ENCODE measurements at regions not wholly inside any gene's neighbourhood (a gene's known extent, or its start where the extent isn't known, plus 50 kb on each side); places are given as distances from the start of the nearest gene placed in this dataset.
"Not testable (repeated sequence)": the region's sequence is repeated elsewhere in the genome, so short reads cannot be mapped to it uniquely, and the experiment has no call there.

DNA sequence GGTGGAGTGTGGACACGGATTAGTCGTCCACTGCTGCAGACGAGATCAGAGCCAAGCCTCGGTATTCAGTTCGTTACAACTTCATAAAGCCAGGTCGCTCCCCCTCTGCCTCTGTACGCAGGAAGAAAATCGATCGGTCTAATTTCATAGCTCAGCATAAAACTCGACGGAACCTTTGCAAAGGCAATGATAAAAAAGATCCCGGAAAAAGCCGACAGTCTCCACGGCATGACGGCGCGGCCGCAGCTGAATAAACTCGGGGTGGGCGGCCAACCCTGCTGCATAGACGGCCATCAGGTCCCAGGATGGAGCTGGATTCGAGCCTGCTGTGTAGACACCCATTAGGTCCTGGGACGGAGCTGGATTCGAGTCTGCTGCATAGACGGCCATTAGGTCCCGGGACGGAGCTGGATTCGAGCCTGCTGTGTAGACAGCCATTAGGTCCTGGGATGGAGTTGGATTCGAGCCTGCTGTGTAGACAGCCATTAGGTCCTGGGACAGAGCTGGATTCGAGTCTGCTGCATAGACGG is 113.8 kb upstream of the PPP2R3B start:
- TF ChIP-seq, protein P1, sequence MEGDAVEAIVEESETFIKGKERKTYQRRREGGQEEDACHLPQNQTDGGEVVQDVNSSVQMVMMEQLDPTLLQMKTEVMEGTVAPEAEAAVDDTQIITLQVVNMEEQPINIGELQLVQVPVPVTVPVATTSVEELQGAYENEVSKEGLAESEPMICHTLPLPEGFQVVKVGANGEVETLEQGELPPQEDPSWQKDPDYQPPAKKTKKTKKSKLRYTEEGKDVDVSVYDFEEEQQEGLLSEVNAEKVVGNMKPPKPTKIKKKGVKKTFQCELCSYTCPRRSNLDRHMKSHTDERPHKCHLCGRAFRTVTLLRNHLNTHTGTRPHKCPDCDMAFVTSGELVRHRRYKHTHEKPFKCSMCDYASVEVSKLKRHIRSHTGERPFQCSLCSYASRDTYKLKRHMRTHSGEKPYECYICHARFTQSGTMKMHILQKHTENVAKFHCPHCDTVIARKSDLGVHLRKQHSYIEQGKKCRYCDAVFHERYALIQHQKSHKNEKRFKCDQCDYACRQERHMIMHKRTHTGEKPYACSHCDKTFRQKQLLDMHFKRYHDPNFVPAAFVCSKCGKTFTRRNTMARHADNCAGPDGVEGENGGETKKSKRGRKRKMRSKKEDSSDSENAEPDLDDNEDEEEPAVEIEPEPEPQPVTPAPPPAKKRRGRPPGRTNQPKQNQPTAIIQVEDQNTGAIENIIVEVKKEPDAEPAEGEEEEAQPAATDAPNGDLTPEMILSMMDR (IDR thresholded peaks at IDR 0.05), result no peak
- TF ChIP-seq POLR2A (IDR thresholded peaks at IDR 0.05), result no peak
- no peaks in the 10 kb centered on the region for H3K9me3 ChIP-seq
- no peak for DNase-seq
- H3K4me1 ChIP-seq, result no peaks in the 10 kb centered on the region
- peaks cover 0 to 55% (median 11%) of the 10 kb centered on the region in 9 donors for H3K27me3 ChIP-seq
- 73 to 81% (median 78%) methylated on average over 30 to 31 of the region's 31 CpGs for WGBS, 4 donors
- intact Hi-C loops (cut with DNase I), result no loop called here
- H3K27ac ChIP-seq, result no peak overlapping the region
- ATAC-seq, result no peak
- H3K36me3 ChIP-seq, result no peaks in the 10 kb centered on the region
- H3K4me3 ChIP-seq, result no peak overlapping the region

DNA sequence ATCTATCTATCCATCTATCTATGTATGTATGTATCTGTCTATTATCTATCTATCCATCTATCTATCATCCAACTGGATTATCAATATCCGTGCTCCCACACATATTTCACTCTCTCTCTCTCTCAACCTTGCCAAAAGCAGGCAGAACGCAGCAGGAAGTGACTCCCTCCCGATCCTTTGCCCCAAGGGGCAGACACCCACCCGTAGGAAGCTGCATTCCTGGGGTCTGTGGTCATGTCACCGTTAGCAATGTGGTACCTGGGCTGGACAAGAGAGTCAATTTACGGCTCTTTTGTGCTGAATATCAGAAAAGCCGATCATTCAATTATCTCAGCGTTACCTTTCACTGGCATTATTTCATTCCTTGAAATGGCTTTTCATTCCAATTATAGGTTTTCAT is 119.6 kb upstream of the PPP2R3B start:
- ATAC-seq, result no peak
- H3K27me3 ChIP-seq, result peaks cover 0 to 17% (median 3%) of the 10 kb centered on the region in 9 donors
- H3K36me3 ChIP-seq, result no peaks in the 10 kb centered on the region
- H3K9me3 ChIP-seq, result peaks cover 0 to 13% (median 0%) of the 10 kb centered on the region in 12 donors
- no peak overlapping the region for H3K4me3 ChIP-seq
- H3K4me1 ChIP-seq, result no peaks in the 10 kb centered on the region
- no peak overlapping the region for H3K27ac ChIP-seq
- 50 to 56% (median 51%) methylated on average over 8 of the region's 8 CpGs for whole genome bisulfite sequencing, 4 donors
- no peak for TF ChIP-seq POLR2A (IDR thresholded peaks at IDR 0.05)
- TF ChIP-seq, protein P1 (IDR thresholded peaks at IDR 0.05), result no peak
- no peak for DNase-seq
- intact Hi-C loops (cut with DNase I), result no loop called here

DNA sequence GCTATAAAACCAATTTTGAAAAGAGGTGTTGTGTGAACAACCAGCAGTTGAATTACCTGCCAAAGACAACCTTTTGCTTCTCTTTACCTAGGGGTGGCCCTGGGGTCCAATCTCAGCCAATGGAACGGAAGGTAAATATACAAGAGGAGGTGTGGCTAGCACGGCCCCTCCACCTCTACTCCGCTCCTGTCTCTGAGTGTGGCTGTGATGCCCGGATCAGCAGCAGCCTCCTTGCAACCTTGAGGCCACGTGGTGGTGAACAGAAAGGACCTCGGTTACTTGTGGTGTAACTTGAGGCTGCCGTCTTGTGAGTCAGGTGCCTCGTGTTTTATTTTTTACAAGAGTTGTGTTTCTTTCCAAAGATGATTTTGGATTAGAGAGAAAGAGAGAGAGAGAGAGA is 121.5 kb upstream of the PPP2R3B start:
- ATAC-seq, result no peak
- H3K27ac ChIP-seq, result no peak overlapping the region
- no peaks in the 10 kb centered on the region for H3K36me3 ChIP-seq
- no peaks in the 10 kb centered on the region for H3K4me1 ChIP-seq
- H3K4me3 ChIP-seq, result no peak overlapping the region
- intact Hi-C loops (cut with DNase I), result no loop called here
- H3K27me3 ChIP-seq, result no peaks in the 10 kb centered on the region
- no peak for DNase-seq
- no peak for TF ChIP-seq POLR2A (IDR thresholded peaks at IDR 0.05)
- TF ChIP-seq, protein P1 (IDR thresholded peaks at IDR 0.05), result no peak
- 73 to 81% (median 78%) methylated on average over 8 of the region's 8 CpGs for WGBS, 4 donors
- peaks cover 0 to 13% (median 0%) of the 10 kb centered on the region in 12 donors for H3K9me3 ChIP-seq

DNA sequence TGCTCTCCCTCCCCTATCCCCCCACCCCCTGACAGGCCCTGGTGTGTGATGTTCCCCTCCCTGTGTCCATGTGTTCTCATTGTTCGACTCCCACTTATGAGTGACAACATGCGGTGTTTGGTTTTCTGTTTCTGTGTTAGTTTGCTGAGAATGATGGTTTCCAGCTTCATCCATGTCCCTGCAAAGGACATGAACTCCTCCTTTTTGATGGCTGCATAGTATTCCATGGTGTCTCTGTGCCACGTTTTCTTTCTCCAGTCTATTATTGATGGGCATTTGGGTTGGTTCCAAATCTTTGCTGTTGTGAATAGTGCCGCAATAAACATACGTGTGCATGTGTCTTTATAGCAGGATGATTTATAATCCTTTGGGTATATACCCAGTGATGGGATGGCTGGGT is 121.8 kb upstream of the SHOX start:
- 70 to 87% (median 84%) methylated on average over 5 of the region's 5 CpGs for WGBS, 4 donors
- intact Hi-C loops (cut with DNase I); H3K36me3 ChIP-seq; H3K27ac ChIP-seq; H3K4me3 ChIP-seq; DNase-seq; H3K27me3 ChIP-seq; H3K4me1 ChIP-seq; ATAC-seq: not testable (repeated sequence)
- peaks cover 0 to 13% (median 0%) of the 10 kb centered on the region in 12 donors for H3K9me3 ChIP-seq

DNA sequence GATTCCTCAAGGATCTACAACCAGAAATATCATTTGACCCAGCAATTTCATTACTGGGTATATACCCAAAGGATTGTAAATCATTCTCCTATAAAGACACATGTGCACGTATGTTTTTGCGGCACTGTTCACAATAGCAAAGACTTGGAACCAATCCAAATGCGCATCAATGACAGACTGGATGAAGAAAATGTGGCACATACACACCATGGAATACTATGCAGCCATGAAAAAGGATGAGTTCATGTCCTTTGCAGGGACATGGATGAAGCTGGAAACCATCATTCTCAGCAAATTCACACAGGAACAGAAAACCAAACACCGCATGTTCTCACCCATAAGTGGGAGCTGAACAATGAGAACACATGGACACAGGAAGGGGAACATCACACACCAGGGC is 119.5 kb upstream of the SHOX start:
- H3K4me3 ChIP-seq; H3K36me3 ChIP-seq; H3K27ac ChIP-seq; H3K27me3 ChIP-seq; intact Hi-C loops (cut with DNase I); H3K4me1 ChIP-seq; ATAC-seq; DNase-seq: not testable (repeated sequence)
- peaks cover 0 to 13% (median 0%) of the 10 kb centered on the region in 12 donors for H3K9me3 ChIP-seq
- WGBS, 4 donors, result 92 to 96% (median 92%) methylated on average over 4 of the region's 4 CpGs
